Chondrocyte (in vitro differentiated cells): ENCODE measurements at regions not wholly inside any gene's neighbourhood (a gene's known extent, or its start where the extent isn't known, plus 50 kb on each side); places are given as distances from the start of the nearest gene placed in this dataset.

Experiments used
- DNase-seq: peaks from one replicate; pipeline ENCODE4 v3.0.0; 2021; ENCODE audit warnings: mixed read lengths, low spot score
- H3K27ac Mint-ChIP-seq: one replicate; pipeline ENCODE4 v1.8.0; 2021; ENCODE audit warnings: mild to moderate bottlenecking, moderate library complexity, mixed read lengths; ENCODE audit not compliant: unreplicated experiment
- H3K27me3 Mint-ChIP-seq: 2 replicates; pipeline ENCODE4 v1.8.0; 2021; ENCODE audit warnings: low read depth, mixed read lengths
- H3K36me3 Mint-ChIP-seq: 2 replicates; pipeline ENCODE4 v1.8.0; 2021; ENCODE audit warnings: low read depth, mixed read lengths
- H3K4me1 Mint-ChIP-seq: 2 replicates; pipeline ENCODE4 v1.8.0; 2021; ENCODE audit warnings: low read depth, mild to moderate bottlenecking, mixed read lengths
- H3K4me3 Mint-ChIP-seq: one replicate; pipeline ENCODE4 v1.8.0; 2021; ENCODE audit warnings: mild to moderate bottlenecking, moderate library complexity, mixed read lengths; ENCODE audit not compliant: unreplicated experiment
- H3K9me3 Mint-ChIP-seq: 2 replicates; pipeline ENCODE4 v1.8.0; 2021; ENCODE audit warnings: low read depth, mixed read lengths
- CTCF ChIP-seq: fragments of 200-600 bp; sonication (generic); IDR thresholded peaks from 2 replicates; pipeline ENCODE4 v1.5.0; 2021; ENCODE audit warnings: antibody characterized with exemption, mild to moderate bottlenecking, moderate library complexity

- no peaks in the 10 kb centered on the region for H3K36me3 Mint-ChIP-seq
- H3K27me3 Mint-ChIP-seq: peaks cover 2% of the 10 kb centered on the region
- DNase-seq: no peak
- H3K9me3 Mint-ChIP-seq: peaks cover 2% of the 10 kb centered on the region
- H3K4me3 Mint-ChIP-seq: no peak overlapping the region
- no peak for TF ChIP-seq CTCF
- no peak overlapping the region for H3K27ac Mint-ChIP-seq
- H3K4me1 Mint-ChIP-seq: no peaks in the 10 kb centered on the region
These were observed 87.1 kb upstream of the HS3ST2 start for GRCh38 chr16:22726868-22727267.

GRCh38 chr16:22727285-22728166, 86.4 kb upstream of the HS3ST2 start:
- H3K4me1 Mint-ChIP-seq: no peaks in the 10 kb centered on the region
- no peak for TF ChIP-seq CTCF
- H3K9me3 Mint-ChIP-seq: no peaks in the 10 kb centered on the region
- H3K27me3 Mint-ChIP-seq: peaks cover 2% of the 10 kb centered on the region
- H3K4me3 Mint-ChIP-seq: no peak overlapping the region
- H3K36me3 Mint-ChIP-seq: no peaks in the 10 kb centered on the region
- no peak overlapping the region for H3K27ac Mint-ChIP-seq
- DNase-seq: no peak

- no peaks in the 10 kb centered on the region for H3K4me1 Mint-ChIP-seq
- no peak for TF ChIP-seq CTCF
- H3K9me3 Mint-ChIP-seq: no peaks in the 10 kb centered on the region
- H3K36me3 Mint-ChIP-seq: no peaks in the 10 kb centered on the region
- H3K27ac Mint-ChIP-seq: no peak overlapping the region
- no peak overlapping the region for H3K4me3 Mint-ChIP-seq
- DNase-seq: no peak
- H3K27me3 Mint-ChIP-seq: peaks cover 4% of the 10 kb centered on the region
These were observed 85.7 kb upstream of the HS3ST2 start for GRCh38 chr16:22728167-22728836.

DNA sequence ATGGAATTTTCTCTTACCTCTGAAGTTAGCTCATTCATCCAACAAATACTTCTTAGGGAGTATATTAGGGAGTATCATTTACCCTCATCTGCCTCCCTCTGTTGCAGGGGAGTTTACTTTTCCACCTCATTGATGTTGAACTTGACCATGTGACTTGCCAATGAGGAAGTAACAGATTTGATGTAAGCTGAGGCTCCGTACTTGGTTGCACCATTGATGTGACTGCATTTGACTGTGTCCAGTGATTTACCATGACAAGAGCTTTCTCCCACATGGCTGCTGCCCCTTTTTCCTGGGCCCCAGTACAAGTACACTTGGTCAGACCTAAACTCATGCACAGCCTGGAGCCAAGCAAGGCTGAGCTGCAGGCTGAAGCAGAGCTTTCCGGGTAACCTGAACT, 81.6 kb upstream of the HS3ST2 start:
- no peak for TF ChIP-seq CTCF
- DNase-seq: no peak
- H3K9me3 Mint-ChIP-seq: no peaks in the 10 kb centered on the region
- no peak overlapping the region for H3K27ac Mint-ChIP-seq
- no peaks in the 10 kb centered on the region for H3K36me3 Mint-ChIP-seq
- H3K4me1 Mint-ChIP-seq: no peaks in the 10 kb centered on the region
- no peak overlapping the region for H3K4me3 Mint-ChIP-seq
- peaks cover 5% of the 10 kb centered on the region for H3K27me3 Mint-ChIP-seq

- no peaks in the 10 kb centered on the region for H3K36me3 Mint-ChIP-seq
- peaks cover 5% of the 10 kb centered on the region for H3K27me3 Mint-ChIP-seq
- H3K27ac Mint-ChIP-seq: no peak overlapping the region
- TF ChIP-seq CTCF: no peak
- H3K9me3 Mint-ChIP-seq: no peaks in the 10 kb centered on the region
- no peak overlapping the region for H3K4me3 Mint-ChIP-seq
- DNase-seq: no peak
- H3K4me1 Mint-ChIP-seq: no peaks in the 10 kb centered on the region
These were observed 81.0 kb upstream of the HS3ST2 start for GRCh38 chr16:22732959-22733358.
